CD14-positive monocyte (primary cell): ENCODE measurements at regions not wholly inside any gene's neighbourhood (a gene's known extent, or its start where the extent isn't known, plus 50 kb on each side); places are given as distances from the start of the nearest gene placed in this dataset.

ENCODE experiments used
- DNase-seq, 3 donors: peaks; one replicate each; pipeline ENCODE4 v3.0.0-alpha.2; 2011 to 2022
- H2AFZ ChIP-seq: 2 replicates; pipeline ENCODE4 v1.6.0; 2012; ENCODE audit warnings: mild to moderate bottlenecking, low read depth, low read length, inconsistent platforms; ENCODE audit not compliant: insufficient read depth, poor library complexity, severe bottlenecking
- H3K27ac ChIP-seq, 2 donors: 1 replicate in 1 of 2; 2 replicates in 1 of 2; pipeline ENCODE4 v1.5.1; 2012 to 2013; ENCODE audit warnings: low read length in 2 of 2, control low read depth in 1 of 2, inconsistent platforms in 1 of 2, low read depth in 1 of 2, mild to moderate bottlenecking in 1 of 2
- H3K27me3 ChIP-seq, 2 donors: one replicate each; pipeline versions ENCODE4 v1.6.0 to v1.6.1; 2011 to 2013; ENCODE audit warnings: low read length in 2 of 2; ENCODE audit not compliant: control insufficient read depth in 2 of 2, insufficient read depth in 2 of 2
- H3K36me3 ChIP-seq, 2 donors: replicated peaks in 1 of 2; 1 replicate in 1 of 2; 2 replicates in 1 of 2; pipeline versions ENCODE4 v1.5.1 to v1.6.1; 2012 to 2013; ENCODE audit warnings: low read length in 2 of 2, control low read depth in 1 of 2, inconsistent platforms in 1 of 2, mild to moderate bottlenecking in 1 of 2; ENCODE audit not compliant: insufficient read depth in 2 of 2, control insufficient read depth in 1 of 2
- H3K4me1 ChIP-seq, 2 donors: 1 replicate in 1 of 2; 2 replicates in 1 of 2; pipeline versions ENCODE4 v1.5.1 to v1.6.1; 2012 to 2013; ENCODE audit warnings: low read length in 2 of 2, control low read depth in 1 of 2, inconsistent platforms in 1 of 2, mild to moderate bottlenecking in 1 of 2, moderate library complexity in 1 of 2; ENCODE audit not compliant: insufficient read depth in 2 of 2, control insufficient read depth in 1 of 2
- H3K4me2 ChIP-seq: replicated peaks from 2 replicates; pipeline ENCODE3; 2012; ENCODE audit warnings: low read length, moderate library complexity, mild to moderate bottlenecking; ENCODE audit not compliant: poor library complexity, severe bottlenecking; ENCODE audit errors: extremely low read depth
- H3K4me3 ChIP-seq, 3 experiments: fragments of 200-600 bp in 1 of 3; sonication (generic) in 1 of 3; replicated peaks in 1 of 3; 1 replicate in 2 of 3; 2 replicates in 1 of 3; pipeline ENCODE4 v1.5.1; 2011 to 2013; ENCODE audit warnings: low read length in 3 of 3, mild to moderate bottlenecking in 3 of 3, control low read depth in 2 of 3, low read depth in 2 of 3, inconsistent platforms in 1 of 3, moderate library complexity in 1 of 3
- H3K79me2 ChIP-seq: 2 replicates; pipeline ENCODE4 v1.6.0; 2012; ENCODE audit warnings: mild to moderate bottlenecking, control low read depth, inconsistent platforms, low read length, moderate library complexity; ENCODE audit not compliant: insufficient read depth
- H3K9ac ChIP-seq: 2 replicates; pipeline ENCODE4 v1.6.0; 2017; ENCODE audit warnings: low read length, mild to moderate bottlenecking; ENCODE audit not compliant: insufficient read depth, poor library complexity, severe bottlenecking
- H3K9me3 ChIP-seq, 2 donors: replicated peaks in 1 of 2; 1 replicate in 1 of 2; 2 replicates in 1 of 2; pipeline versions ENCODE4 v1.5.1 to v1.6.1; 2012 to 2013; ENCODE audit warnings: low read length in 2 of 2, control low read depth in 1 of 2; ENCODE audit not compliant: control insufficient read depth in 1 of 2, insufficient read depth in 1 of 2
- H4K20me1 ChIP-seq: 2 replicates; pipeline ENCODE4 v1.6.0; 2012; ENCODE audit warnings: mild to moderate bottlenecking, low read length, control low read depth, moderate library complexity; ENCODE audit not compliant: insufficient read depth
- H3K27ac Mint-ChIP-seq, 7 donors: one replicate each; pipeline ENCODE4 v1.8.0; 2020; ENCODE audit warnings: mild to moderate bottlenecking in 7 of 7, mixed read lengths in 7 of 7, moderate library complexity in 6 of 7, inconsistent platforms in 2 of 7
- H3K27me3 Mint-ChIP-seq, 3 donors: one replicate each; pipeline ENCODE4 v1.8.0; 2021 to 2022; ENCODE audit warnings: low read depth in 3 of 3, mild to moderate bottlenecking in 3 of 3, mixed read lengths in 3 of 3, moderate library complexity in 3 of 3, inconsistent platforms in 1 of 3
- H3K36me3 Mint-ChIP-seq, 2 donors: one replicate each; pipeline ENCODE4 v1.8.0; 2020; ENCODE audit warnings: mixed read lengths in 2 of 2, inconsistent platforms in 1 of 2, mild to moderate bottlenecking in 1 of 2
- H3K4me1 Mint-ChIP-seq: one replicate; pipeline ENCODE4 v1.8.0; 2020; ENCODE audit warnings: mild to moderate bottlenecking, mixed read lengths
- H3K4me3 Mint-ChIP-seq, 2 donors: one replicate each; pipeline ENCODE4 v1.8.0; 2020; ENCODE audit warnings: mild to moderate bottlenecking in 2 of 2, mixed read lengths in 2 of 2, moderate library complexity in 1 of 2
- H3K9me3 Mint-ChIP-seq, 7 donors: one replicate each; pipeline ENCODE4 v1.8.0; 2020 to 2022; ENCODE audit warnings: mixed read lengths in 7 of 7, mild to moderate bottlenecking in 6 of 7, moderate library complexity in 6 of 7, inconsistent platforms in 2 of 7
- CTCF ChIP-seq: fragments of 200-600 bp; IDR thresholded peaks from one replicate; pipeline ENCODE4 v1.8.0; 2022; ENCODE audit warnings: antibody characterized with exemption, mild to moderate bottlenecking
- WGBS: methylation state at CpG from one replicate; pipeline ENCODE4 v1.1.5; 2013; ENCODE audit warnings: missing lambda C conversion rate; ENCODE audit not compliant: insufficient coverage; 5-methylcytosine and 5-hydroxymethylcytosine counted together
- intact Hi-C, 2 donors: fragments of 100-400 bp; cut with micrococcal nuclease; formaldehyde crosslinking; loops; one replicate each; pipeline versions ENCODE4 v1.15.0 to v1.15.1; 2023

- Histone ChIP-seq H3K4me1 (no peaks in the 10 kb centered on the region), H3K4me3 (no peak overlapping the region), H3K27ac (no peak overlapping the region), H3K4me2 (no peak overlapping the region), H3K79me2 (no peaks in the 10 kb centered on the region), H3K27me3 (no peaks in the 10 kb centered on the region), H3K9me3 (no peaks in the 10 kb centered on the region), H2AFZ (no peak overlapping the region), H4K20me1 (no peaks in the 10 kb centered on the region), H3K9ac (no peak overlapping the region), H3K36me3 (no peaks in the 10 kb centered on the region)
- intact Hi-C loops = no loop called here
- no peak overlapping the region for H3K27ac Mint-ChIP-seq
- peaks cover 0 to 3% (median 1%) of the 10 kb centered on the region in 7 donors for H3K9me3 Mint-ChIP-seq
- no peak for DNase-seq
- no peaks in the 10 kb centered on the region for H3K36me3 Mint-ChIP-seq
- peaks cover 1 to 7% (median 2%) of the 10 kb centered on the region in 3 donors for H3K27me3 Mint-ChIP-seq
- 82% methylated on average over 9 of the region's 10 CpGs for WGBS
- no peaks in the 10 kb centered on the region for H3K4me1 Mint-ChIP-seq
- no peak for TF ChIP-seq CTCF
- no peak overlapping the region for H3K4me3 Mint-ChIP-seq
Observed at GRCh38 chr20:57977141-57977540, 251.3 kb downstream of the ANKRD60 start.

GRCh38 chr20:57974863-57975262 lies 253.6 kb downstream of the ANKRD60 start:
- H3K79me2 ChIP-seq = no peaks in the 10 kb centered on the region
- H3K4me3 ChIP-seq = no peak overlapping the region
- H2AFZ ChIP-seq = no peak overlapping the region
- H3K9ac ChIP-seq = no peak overlapping the region
- 93% methylated on average over 3 of the region's 3 CpGs for WGBS
- no peak for TF ChIP-seq CTCF
- no peaks in the 10 kb centered on the region for H3K4me1 ChIP-seq
- H3K36me3 ChIP-seq = no peaks in the 10 kb centered on the region
- Mint-ChIP-seq H3K4me1 (no peaks in the 10 kb centered on the region), H3K9me3 (peaks cover 0 to 3% (median 2%) of the 10 kb centered on the region in 7 donors), H3K4me3 (no peak overlapping the region), H3K27ac (no peak overlapping the region), H3K27me3 (peaks cover 0 to 3% (median 3%) of the 10 kb centered on the region in 3 donors), H3K36me3 (no peaks in the 10 kb centered on the region)
- H3K27me3 ChIP-seq = no peaks in the 10 kb centered on the region
- H3K9me3 ChIP-seq = no peaks in the 10 kb centered on the region
- H4K20me1 ChIP-seq = no peaks in the 10 kb centered on the region
- no peak for DNase-seq
- no peak overlapping the region for H3K4me2 ChIP-seq
- intact Hi-C loops = no loop called here
- no peak overlapping the region for H3K27ac ChIP-seq
